GM21825 (cell line): ENCODE measurements at regions not wholly inside any gene's neighbourhood (a gene's known extent, or its start where the extent isn't known, plus 50 kb on each side); places are given as distances from the start of the nearest gene placed in this dataset.
"Not testable (repeated sequence)": the region's sequence is repeated elsewhere in the genome, so short reads cannot be mapped to it uniquely, and the experiment has no call there.

Experiments used
- ATAC-seq: cut with Tn5 transposase; IDR thresholded peaks from one replicate; pipeline ENCODE4 v1.9.1; 2021; ENCODE audit warnings: mild to moderate bottlenecking, moderate library complexity; ENCODE audit not compliant: unreplicated experiment

DNA sequence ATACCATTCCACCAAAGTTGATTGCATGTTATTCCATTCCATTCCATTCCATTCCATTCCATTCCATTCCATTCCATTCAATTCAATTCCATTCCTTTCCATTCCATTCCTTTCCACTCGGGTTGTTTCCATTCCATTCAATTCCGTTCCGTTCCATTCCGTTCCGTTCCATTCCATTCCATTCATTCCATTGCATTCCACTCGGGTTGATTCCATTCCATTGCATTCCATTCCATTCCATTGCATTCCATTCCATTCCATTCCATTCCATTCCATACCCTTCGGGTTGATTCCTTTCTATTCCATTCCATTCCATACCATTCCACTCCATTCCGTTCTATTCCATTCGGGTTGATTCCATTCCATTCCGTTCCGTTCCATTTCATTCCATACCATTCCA lies 166.9 kb downstream of the CWH43 start:
- ATAC-seq, result not testable (repeated sequence)

DNA sequence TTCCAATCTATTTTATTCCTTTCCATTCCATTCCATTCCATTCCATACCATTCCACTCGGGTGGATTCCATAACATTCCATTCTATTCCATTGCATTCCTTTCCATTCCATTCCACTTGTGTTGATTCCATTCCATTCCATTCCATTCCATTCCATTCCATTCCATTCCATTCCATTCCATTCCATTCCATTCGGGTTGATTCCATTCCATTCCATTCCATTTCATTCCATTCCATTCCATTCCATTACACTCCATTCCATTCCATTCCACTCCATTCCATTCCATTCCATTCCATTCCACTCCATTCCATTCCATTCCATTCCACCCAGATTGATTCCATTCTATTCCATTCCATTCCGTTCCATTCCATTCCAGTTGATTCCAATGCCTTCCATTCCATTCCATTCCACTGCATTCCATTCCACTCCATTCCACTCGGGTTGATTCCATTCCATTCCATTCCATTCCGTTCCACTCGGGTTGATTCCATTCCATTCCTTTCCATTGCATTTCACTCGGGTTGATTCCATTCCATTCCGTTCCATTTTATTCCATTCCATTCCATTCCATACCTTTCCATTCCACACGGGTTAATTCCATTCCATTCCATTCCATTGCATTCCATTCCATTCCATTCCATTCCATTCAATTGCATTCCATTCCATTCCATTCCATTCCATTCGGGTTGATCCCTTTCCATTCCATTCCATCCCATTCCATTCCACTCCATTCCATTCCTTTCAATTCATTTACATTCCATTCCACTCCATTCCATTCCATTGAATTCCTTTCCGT lies 168.4 kb downstream of the CWH43 start:
- ATAC-seq, result peak; percentile 64

DNA sequence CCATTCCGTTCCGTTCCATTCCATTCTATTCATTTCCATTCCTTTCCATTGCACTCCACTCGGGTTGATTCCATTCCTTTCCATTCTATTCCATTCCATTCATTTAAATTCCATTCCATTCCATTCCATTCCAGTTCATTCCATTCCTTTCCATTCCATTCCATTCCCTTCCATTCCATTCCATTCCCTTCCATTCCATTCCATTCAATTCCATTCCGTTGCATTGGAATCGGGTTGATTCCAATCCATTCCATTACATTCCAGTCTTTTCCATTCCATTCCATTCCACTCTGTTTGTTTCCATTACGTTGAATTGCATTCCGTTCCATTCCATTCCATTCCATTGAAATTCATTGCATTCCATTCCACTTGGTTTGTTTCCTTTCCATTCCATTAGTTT lies 169.2 kb downstream of the CWH43 start:
- not testable (repeated sequence) for ATAC-seq

DNA sequence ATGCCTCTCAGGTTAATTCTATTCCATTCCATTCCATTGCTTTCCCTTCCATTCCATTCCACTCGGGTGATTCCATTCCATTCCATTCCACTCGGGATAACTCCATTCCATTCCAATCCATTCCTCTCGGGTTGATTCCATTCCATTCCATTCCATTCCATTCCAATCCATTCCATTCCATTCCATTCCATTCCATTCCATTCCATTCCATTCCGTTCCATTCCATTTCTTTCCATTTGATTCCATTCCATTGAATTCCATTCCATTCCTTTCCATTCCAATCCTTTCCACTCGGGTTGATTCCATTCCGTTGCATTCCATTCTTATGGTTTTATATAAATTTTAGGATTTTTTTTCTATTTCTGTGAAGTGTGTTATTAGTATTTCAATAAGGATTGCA lies 170.2 kb downstream of the CWH43 start:
- not testable (repeated sequence) for ATAC-seq

DNA sequence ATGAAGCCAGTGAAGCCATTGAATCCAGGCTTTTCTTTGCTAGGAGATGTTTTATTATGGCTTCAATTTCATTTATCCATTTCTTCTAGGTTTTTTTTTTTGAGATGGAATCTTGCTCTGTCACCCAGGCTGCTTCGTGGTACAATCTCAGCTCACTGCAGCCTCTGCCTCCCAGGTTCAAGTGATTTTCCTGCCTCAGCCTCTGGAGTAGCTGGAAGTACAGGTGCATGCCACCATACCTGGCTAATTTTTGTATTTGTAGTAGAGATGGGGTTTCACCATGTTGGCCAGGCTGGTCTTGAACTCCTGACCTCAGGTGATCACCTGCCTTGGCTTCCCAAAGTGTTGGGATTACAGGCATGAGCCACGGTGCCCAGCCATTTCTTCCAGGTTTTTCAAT lies 171.6 kb downstream of the CWH43 start:
- ATAC-seq, result not testable (repeated sequence)

DNA sequence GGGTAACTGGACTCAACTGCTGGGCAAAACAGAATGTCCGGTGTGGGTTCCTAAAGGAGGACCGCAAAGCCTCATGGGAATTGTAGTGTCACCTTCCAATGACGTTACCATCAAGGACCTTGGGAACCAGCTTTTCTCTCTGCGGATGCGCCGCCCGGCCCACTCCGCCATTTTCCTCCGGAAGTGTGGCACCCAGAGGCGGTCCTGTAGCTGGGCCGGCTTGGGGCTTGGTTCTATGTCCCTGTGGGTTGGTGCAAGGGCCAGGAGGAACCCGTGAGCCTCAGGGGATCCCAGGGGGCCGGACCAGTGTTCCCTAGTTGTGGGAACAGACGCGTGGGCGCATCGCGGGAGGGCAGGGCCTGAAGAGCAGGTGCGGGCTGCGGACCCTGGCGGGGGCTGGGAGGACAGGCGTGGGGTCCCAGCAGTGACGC lies 175.1 kb downstream of the CWH43 start:
- ATAC-seq, result not testable (repeated sequence)

DNA sequence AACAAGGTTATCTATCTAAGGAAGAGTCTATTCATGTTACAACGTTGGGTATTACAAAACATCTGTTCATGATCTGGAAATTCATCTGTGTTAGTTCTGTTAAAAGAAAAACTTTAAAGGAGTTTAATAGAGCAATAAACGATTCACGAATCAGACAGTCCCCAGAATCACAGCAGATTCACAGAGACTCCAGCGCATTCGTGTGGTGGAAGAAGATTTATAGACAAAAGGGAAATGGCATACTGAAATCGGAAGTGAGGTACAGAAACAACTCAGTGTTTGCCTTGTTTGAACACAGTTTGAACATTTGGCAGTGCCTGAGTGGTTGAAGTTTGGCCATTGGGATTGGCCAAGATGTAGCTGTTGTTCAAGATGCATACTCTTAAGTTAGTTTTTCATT lies 178.8 kb downstream of the CWH43 start:
- ATAC-seq, result not testable (repeated sequence)

DNA sequence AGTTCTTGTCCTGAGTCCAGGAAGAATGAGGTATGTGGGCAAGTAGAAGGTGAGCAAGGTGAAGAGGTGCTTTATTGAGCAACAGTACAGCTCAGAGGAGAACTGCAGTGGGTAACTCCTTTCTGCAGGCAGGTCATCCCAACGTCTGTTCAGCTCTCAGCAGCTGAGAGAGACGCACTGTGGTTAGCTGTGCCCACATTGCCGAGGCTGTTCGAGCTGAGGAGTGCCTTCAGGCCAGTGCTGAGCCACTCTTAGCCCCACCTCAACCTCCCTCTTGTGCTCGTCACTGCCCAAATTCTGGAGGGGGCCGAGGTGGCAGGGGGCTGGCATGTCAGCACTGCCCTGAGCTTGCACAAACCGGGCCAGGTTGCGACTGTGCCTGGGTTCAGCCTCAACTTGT lies 191.8 kb downstream of the CWH43 start:
- not testable (repeated sequence) for ATAC-seq

DNA sequence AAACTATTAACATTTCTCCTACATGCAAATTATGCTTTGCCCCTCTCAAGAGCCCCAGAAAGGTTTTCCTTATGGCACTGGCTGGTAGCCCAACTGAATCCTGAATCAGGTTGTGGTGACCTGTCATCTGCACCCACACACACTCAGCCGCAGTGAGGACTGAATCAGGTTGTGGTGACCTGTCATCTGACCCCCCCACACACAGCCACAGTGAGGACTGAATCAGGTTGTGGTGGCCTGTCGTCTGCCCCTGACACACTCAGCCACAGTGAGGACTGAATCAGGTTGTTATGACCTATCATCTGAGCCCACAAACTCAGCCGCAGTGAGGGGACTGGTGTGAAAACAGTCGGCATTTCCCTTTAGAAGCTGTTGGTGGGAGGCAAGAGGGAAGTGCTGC lies 195.0 kb downstream of the CWH43 start:
- ATAC-seq, result not testable (repeated sequence)

DNA sequence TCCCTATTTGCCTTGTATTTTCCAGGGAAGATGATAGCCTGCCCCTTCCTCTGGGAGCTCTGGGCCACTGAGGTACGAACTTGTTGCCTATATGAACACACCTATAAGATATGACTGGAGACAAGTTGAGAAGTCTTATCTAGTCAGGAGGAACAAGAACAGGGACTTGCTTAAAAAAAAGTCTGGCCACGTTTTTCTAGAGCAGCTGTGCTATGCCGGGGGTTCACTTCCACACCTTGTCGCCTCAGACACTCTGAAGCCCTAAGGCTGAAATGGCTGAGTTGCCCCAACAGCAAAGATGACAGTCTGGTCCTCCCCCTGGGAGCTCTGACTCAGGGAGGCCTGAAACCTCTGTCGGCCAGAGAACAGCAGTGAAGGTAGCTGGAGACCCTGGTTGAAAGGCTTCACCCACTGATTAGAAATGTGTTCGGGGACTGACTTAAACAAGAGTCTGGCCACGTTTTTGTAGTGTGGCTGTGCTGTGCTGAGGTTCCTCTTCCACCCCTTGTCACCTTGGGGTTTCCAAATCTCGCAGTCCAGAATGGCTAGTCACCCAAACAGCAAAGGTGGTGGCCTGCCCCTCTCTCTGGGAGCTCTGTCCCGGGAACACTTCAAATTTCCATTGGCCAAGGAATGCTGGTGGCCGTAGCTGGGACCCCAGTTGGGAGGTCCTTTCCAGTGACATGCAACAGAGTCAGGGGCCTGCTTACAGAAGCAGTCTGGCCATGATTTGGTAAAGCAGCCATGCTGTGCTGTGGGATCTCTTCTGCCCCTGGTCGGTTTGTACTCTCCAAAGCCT lies 225.5 kb downstream of the CWH43 start:
- ATAC-seq, result not testable (repeated sequence)

DNA sequence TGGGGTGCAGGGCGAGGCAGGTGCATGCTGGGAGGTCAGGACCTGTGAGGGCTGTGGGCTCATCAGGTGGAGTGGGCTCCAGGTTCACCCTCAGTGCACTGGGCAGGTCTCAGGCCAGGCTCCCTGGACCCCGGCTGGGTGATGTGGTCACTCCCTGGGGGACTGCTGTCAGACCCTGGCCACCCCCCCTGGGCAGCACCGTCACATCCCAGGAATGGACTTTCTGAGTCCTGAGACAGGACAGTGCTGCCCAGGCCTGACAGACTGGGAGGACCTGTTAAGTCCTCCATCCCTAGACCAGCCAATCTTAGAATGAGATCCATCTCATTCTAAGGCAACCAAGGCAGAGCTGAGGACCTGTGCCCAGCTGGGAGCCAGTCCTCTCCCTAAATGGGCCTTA lies 227.2 kb downstream of the CWH43 start:
- not testable (repeated sequence) for ATAC-seq

DNA sequence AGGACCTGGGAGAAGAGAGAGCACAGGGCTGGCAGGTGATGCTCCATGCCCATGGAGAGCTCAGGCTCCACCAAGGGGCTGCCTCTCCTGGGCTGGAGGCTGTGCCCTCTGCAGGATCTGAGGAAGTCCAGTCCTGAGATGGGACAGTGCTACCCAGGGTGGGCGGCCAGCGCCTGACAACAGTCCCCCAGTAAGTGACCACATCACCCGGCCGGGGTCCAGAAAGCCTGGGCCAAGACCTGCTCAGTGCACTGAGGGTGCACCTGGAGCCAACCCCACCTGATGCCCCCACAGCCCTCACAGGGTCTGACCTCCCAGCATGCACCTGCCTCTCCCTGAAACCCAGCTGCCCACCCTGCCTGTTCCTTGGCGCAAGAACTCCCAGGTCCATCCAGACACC lies 227.7 kb downstream of the CWH43 start:
- ATAC-seq, result not testable (repeated sequence)

DNA sequence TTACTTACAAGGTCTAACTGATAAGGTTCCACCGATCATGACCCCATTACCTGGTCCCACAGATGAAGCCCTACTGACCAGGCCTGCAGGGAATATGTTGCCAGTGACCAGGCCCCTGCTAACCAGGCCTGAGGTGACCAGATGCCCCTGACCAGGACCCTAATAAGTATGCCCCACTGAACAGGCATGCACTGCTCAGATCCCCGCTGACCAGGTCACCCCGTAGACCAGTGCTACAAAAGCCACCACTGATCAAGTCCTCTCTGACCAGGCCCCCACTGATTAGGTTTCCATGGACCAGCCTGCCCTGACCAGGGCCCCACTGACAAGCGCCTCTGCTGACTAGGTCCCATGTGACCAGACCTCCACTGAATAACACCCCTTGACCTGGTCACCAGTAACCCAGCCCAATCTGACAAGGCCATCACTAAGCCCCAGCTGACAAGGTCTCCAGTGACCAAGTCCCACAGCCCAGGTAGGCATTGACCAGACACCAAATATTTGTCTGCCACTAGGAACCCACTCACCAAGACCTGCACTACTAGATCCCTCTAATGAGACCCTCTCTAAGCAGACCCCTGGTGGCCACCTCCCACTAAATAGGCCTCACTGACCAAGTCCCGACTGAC lies 228.5 kb downstream of the CWH43 start:
- not testable (repeated sequence) for ATAC-seq

DNA sequence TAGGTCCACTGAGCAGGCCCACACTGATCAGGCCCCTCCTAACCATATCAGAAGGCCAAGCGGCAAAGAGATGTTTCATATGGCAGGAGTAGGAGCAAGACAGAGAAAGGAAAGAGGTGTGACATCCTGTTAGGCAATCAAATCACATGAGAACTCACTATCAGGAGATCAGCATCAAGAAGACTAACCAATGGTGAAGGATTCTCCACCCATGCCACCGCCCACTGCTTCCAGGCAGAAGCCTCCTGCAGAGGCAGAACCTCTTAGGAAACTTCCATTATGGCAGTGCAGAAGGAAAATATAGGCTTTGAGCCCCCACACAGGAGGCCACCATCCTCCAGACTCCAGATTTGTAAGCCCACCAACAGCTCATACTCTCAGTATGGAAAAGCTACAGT lies 229.0 kb downstream of the CWH43 start:
- ATAC-seq, result not testable (repeated sequence)

DNA sequence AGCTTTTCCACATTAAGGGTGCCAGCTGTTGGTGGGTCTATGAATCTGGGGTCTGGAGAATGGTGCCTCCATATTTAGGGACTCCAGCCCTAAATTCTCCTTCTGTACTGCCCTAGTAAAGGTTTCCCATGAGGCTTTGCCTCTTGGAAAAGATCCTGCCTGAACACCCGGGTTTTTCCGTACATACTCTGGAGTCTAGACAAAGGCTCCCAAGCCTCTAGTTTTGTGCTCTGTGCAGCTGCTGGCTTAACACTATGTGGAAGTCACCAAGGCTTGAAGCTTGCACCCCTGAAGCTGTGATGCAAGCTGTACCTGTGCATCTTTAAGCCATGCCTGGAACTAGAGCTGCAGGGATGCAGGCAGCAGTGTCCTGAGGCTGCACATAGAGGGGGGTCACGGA lies 230.5 kb downstream of the CWH43 start:
- not testable (repeated sequence) for ATAC-seq

DNA sequence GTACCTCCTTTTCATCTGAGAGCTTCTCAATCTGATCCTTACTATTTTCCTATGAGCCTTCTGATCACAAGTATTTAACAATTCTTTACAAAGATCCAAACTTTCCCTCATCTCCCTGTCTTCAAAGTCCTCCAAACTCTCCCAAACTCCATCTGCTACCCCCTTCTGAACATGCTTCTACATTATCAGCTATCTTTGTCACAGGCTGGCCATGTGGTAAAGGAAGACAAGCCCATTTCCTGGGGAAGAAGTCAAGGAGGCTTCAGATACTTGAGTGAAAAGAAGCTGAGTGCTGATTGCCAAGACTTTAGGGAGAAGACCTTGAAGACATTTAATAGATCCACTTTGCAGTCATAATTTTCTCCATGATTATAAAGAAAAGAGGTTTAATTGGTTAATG lies 231.4 kb downstream of the CWH43 start:
- no peak for ATAC-seq

DNA sequence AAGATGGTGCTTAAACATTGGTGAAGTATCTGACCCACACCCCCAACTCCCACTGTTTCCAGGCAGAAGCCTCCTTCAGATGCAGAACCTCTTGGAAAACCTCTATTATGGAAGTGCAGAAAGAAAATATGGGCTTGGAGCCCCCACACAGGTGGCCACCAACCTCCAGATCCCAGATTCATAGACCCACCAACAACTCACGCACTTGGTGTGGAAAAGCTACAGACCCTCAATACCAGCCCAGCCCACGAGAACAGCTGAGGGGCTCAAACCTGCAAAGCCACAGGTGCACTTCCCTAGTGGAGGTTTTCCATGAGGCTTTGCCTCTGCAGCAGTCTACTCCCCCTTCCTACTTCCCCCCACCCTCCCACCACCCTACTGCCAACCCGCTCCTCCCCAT lies 232.0 kb downstream of the CWH43 start:
- not testable (repeated sequence) for ATAC-seq

DNA sequence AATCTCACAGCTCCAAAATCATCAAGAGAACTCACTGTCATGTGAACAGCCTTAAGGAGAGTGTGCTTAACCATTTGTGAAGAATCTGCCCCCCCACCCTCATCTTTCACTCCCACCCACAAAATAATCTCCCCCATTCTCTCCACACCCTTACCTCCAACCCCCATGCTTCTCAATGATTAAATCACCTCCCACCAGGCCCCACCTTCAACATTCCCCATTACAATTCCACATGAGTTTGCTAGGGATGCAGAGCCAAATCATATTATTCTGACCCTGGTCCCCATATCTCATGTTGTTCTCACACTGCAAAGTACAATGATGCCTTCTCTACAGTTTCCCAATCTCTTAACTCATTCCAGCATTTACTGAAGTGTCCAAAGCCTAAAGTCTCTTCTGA lies 232.9 kb downstream of the CWH43 start:
- ATAC-seq, result not testable (repeated sequence)

DNA sequence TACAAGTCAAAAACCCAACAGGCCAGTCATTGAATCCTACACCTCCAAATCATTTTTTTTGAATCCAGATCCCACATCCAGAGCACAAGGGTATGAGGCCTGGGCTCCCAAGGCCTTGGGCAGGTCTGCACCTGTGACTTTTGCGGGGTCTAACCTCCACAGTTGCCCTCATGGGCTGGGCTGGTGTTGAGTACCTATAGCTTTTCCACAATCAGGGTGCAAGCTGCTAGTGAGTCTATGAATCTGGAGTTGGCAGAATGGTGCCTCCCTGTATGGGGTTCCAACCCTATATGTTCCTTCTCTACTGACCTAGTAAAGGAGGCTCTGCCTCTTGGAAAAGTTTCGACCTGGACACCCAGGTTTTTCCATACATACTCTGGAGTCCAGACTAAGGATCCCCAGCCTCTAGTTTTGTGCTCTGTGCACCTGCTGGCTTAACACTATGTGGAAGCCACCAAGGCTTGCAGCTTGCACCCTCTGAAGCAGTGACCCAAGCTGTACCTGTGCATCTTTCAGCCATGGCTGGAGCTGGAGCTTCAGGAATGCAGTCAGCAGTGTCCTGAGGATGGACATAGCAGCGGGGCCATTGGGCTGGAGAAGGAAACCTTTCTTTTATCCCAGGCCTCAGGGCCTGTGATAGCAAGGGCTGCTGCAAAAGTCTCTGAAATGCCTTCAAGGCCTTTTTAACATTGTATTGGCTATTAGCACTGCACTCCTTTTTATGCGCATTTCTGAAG lies 233.6 kb downstream of the CWH43 start:
- not testable (repeated sequence) for ATAC-seq

DNA sequence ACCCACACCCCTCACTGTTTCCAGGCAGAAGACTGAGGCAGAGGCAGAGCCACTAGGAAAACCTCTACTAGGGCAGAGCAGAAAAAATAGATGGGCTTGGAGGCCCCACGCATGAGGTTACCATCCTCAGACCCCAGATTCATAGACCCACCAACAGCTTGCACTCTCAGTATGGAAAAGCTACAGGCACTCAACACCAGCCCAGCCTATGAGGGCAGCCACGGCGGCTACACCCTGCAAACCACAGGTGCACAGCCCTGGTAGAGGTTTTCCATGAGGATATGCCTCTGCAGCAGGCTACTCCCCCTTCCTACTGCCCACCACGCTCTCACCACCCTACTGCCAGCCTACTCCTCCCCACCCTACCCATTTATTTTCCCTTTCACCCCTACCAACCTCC lies 235.1 kb downstream of the CWH43 start:
- ATAC-seq, result no peak

DNA sequence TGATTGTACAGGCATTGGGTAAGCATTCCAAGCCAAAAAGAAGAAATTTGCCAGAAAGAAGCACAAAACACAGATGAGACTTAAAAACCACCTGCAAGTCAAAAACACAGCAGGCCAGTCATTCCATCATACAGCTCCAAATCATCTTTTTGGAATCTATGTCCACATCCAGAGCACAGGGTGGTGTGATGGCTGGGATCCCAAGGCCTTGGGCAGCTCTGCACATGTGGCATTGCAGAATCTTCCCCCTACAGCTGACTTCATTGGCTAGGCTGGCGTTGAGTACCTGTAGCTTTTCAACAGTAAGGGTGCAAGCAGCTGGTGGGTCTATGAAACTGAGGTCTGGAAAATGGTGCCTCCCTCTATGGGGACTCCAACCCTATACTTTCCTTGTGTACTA lies 236.7 kb downstream of the CWH43 start:
- not testable (repeated sequence) for ATAC-seq
